GM19238 (cell line): ENCODE measurements at regions not wholly inside any gene's neighbourhood (a gene's known extent, or its start where the extent isn't known, plus 50 kb on each side); places are given as distances from the start of the nearest gene placed in this dataset.

Experiments used
- DNase-seq: peaks from one replicate; pipeline ENCODE4 v3.0.0; 2011; ENCODE audit warnings: low spot score; ENCODE audit not compliant: insufficient read length

GRCh38 chr13:91174886-91175501, 172.5 kb upstream of the MIR17HG start:
- DNase-seq: no peak

DNA sequence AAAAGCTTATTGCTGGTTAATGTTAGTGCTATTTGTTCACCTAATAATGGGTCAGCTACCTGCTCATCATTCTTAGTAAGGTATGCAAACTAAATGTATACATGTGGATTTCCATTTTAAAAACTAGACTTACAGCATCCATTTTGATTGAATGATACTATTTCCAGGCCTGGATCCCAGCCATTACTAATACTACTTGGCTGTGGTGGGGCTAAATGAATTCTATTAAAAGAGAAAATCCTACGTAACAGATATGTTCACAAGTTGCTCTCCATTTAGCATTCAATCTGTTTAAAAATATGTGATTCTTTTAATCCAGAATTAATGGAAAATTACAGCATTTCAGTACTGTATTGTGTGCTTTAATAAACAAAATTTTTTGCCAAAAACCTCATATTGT, 169.4 kb upstream of the MIR17HG start:
- no peak for DNase-seq

- no peak for DNase-seq
Measured at GRCh38 chr13:91181892-91182291, 165.6 kb upstream of the MIR17HG start.

GRCh38 chr13:91184244-91184926, 163.1 kb upstream of the MIR17HG start:
- DNase-seq: no peak

DNA sequence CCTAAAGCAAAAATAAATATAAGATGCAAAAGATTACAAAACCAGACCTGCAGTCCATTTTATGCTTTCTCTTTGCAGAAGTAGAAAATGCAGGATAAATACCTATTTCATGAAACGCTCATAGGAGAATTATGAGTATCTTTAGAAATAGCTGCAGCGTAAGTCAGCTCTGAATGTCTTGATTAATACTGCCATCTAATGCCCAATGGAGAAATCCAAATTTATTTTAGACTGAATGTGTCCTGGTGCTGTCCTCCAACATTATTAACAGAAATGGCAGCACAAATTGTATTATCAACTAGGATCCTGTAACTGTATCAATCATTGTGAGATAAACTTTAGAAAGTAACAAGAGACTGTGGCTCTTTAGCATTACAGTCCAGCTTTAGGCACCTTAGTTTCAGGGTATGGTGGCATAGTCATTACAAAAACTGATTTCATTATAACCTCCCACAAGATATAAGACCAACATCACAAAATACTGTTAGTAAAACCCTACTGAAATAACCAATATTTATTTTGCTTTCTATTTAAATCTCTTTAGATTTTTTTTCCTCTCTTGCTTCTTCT, 162.1 kb upstream of the MIR17HG start:
- no peak for DNase-seq

DNA sequence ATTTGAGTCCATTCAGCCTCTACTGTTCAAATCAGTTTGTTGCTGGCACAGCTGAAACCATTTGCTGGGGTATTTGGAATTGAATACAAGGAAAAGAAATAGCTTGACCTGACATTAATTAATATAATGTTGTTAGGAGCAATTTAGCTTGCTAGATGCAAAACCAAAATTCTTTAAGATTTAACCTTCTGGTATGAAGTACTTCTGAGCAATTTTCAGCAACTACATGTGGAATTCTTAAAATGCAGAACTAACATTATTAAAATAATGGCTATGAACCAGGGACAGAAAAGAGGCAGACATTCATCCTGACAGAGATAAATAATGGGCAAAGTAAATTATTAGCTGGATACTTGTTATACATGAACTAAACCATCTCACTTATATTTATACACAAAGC, 160.0 kb upstream of the MIR17HG start:
- no peak for DNase-seq

DNA sequence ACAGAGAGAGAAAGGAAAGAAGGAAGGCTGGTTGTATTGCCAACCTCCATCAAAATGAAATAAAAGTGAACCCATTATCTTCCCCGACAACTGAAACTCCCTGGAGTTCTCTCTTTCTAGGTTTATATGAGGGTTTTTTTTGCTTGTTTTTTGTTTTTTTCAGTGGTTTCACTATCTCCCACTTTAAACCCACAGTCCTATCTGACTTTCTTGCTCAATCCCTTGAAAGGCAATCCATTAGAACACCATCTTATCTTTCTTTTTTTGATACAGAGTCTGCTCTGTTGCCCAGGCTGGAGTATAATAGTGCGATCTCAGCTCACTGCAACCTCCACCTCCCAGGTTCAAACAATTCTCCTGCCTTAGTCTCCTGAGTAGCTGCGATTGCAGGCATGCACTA, 158.0 kb upstream of the MIR17HG start:
- no peak for DNase-seq

DNA sequence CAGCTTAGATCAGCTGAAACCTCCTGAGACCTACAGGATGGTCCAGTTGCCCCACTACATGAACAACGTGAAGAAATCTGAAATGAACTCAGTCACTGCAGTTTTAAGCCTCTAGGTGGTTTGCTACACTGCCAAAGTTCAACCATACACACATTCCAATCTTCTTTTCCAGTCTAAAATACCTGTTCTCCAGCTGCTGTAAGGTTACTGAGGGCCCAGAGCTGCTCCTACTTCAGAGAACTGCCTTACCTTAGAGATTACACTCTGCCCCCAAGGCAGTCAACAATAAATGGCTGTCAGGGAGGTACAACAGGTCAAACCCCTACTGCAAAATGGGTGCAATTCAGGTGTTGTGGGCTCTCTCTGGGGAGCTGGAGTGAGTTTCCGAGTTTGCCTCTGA, 154.1 kb upstream of the MIR17HG start:
- DNase-seq: no peak

- DNase-seq: no peak
Measured at GRCh38 chr13:91195789-91196188, 151.7 kb upstream of the MIR17HG start.

- DNase-seq: no peak
Measured at GRCh38 chr13:91196958-91197357, 150.5 kb upstream of the MIR17HG start.

DNA sequence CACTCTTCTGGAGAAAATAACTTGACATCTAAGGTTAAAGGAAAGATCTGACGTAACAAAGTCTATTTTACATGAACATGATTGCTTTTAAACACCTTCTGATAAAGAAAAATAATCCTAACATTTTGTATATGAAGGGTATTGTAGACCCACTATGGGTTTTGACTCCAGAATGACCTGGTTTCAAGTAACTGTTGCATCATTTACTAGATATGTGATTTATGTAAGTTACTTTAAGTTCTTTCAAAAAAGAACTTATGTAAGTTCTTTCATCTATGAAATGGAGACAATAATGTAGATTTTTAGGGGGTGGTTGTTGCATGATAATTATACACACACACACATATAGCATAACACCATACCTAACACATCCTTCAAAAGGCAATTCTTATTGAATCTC, 147.6 kb upstream of the MIR17HG start:
- no peak for DNase-seq

GRCh38 chr13:91200486-91200885, 147.0 kb upstream of the MIR17HG start:
- DNase-seq: no peak

- no peak for DNase-seq
Measured at GRCh38 chr13:91203430-91203829, 144.1 kb upstream of the MIR17HG start.

GRCh38 chr13:91207261-91207660, 140.2 kb upstream of the MIR17HG start:
- no peak for DNase-seq

DNA sequence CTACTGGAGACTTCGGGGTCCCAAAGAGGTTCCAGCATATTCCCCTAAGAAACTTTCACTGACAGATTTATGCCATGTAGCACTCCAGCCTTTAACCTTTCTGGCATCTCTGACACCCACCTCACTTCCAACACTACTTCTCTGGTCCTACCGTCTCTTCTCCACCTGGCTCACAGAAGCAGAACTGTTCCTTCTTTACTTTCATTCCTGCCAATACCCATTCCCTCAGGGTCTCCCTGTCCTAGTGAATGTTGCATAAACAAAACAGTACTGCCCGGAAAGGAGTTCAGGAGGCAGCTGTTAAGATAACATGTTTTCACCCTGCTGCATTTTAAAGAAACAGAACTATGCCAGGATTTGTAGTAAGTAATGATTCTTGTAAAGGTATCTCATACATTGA, 136.0 kb upstream of the MIR17HG start:
- DNase-seq: no peak

- DNase-seq: no peak
Measured at GRCh38 chr13:91212231-91212630, 135.3 kb upstream of the MIR17HG start.

DNA sequence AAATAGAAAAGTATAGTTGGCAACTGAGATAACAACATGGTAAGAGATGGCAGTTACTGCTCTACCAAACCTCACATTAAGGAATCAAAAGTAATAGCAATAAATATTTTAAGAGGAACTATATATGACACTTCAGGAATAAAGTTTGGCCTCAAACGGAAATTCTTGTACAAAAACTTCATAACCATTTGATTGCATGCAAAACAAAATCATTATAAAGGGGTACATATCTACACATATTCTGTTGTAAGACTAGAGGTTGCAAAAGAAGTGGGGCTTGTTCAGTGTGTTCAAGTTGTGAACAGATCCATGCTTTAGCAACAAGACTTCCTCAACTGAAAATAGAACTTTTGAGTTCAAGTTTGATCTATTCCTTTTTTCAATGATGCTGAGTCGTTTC, 133.5 kb upstream of the MIR17HG start:
- DNase-seq: no peak

GRCh38 chr13:91216928-91217700, 130.4 kb upstream of the MIR17HG start:
- no peak for DNase-seq

- no peak for DNase-seq
Measured at GRCh38 chr13:91219201-91219600, 128.3 kb upstream of the MIR17HG start.

GRCh38 chr13:91220872-91221271, 126.6 kb upstream of the MIR17HG start:
- DNase-seq: no peak

DNA sequence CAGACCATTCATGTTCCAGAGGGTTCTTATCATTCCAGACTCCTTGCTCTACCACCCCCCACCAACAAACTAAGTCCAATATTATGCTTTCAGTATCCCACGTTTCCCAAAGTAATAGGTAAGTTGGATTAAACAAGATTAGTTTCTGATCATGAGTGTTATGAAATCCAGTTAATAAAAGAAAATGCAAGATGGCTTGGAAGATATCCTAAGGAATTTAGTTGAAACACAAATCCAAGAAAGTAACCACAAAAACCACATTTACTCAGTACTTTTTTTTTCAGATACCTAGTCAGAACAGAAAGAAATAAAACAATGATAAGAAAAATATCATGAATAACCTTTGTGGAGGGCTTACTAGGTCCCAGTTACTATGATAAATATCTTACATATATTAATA, 119.4 kb upstream of the MIR17HG start:
- no peak for DNase-seq

- DNase-seq: no peak
Measured at GRCh38 chr13:91228940-91229339, 118.5 kb upstream of the MIR17HG start.
